ENCODE measurements at regions not wholly inside any gene's neighbourhood (a gene's known extent, or its start where the extent isn't known, plus 50 kb on each side); places are given as distances from the start of the nearest gene placed in this dataset.

GRCh38 chr3:104885214-104885814 is 481.4 kb upstream of the ALCAM start:
- no peak for TF ChIP-seq POLR2AphosphoS5 (IDR thresholded peaks at IDR 0.05; ENCODE audit: low read depth)
- no peak for TF ChIP-seq CTCF (IDR thresholded peaks at IDR 0.05; ENCODE audit: insufficient read depth, low read length)
- TF ChIP-seq SPI1 (IDR thresholded peaks at IDR 0.05; ENCODE audit: borderline replicate concordance, low read depth) = no peak

All from HL-60 (cell line).